A549 (cell line): ENCODE measurements at regions not wholly inside any gene's neighbourhood (a gene's known extent, or its start where the extent isn't known, plus 50 kb on each side); places are given as distances from the start of the nearest gene placed in this dataset.

Experiments used
- ATAC-seq, 2 experiments: fragments of 200-7000 bp in 1 of 2; fragments of >200 bp in 1 of 2; cut with Nextera tagmentation in 1 of 2; cut with Tn5 transposase in 1 of 2; 3 replicates each; pipeline versions ENCODE4 v1.8.0 to v1.9.1; 2018 to 2020; ENCODE audit warnings: mild to moderate bottlenecking in 1 of 2, moderate library complexity in 1 of 2
- CTCF ChIA-PET: fragments of 300-600 bp; sonication (Branson Sonifier 250); formaldehyde crosslinking; extraction: SDS; loops from one replicate; lab custom pipeline; 2021; ENCODE audit warnings: antibody characterized with exemption, inconsistent platforms; lab: Yijun Ruan, JAX
- POLR2A ChIA-PET: fragments of 350-600 bp; formaldehyde crosslinking; extraction: SDS; loops from one replicate; lab custom pipeline; 2021; ENCODE audit warnings: antibody characterized with exemption, inconsistent platforms; lab: Yijun Ruan, JAX
- DNase-seq, 2 experiments: peaks; one replicate each; pipeline versions ENCODE4 v3.0.0 to v3.0.0-alpha.2; 2011 to 2016; ENCODE audit warnings: low read depth in 1 of 2, low spot score in 1 of 2
- FAIRE-seq: peaks from 2 replicates; lab custom pipeline; 2011; peaks lifted over from hg19 to GRCh38; lab: Jason Lieb, UNC
- H3K27ac ChIP-seq, 2 experiments: fragments of >200 bp; sonication (Bioruptor Twin); formaldehyde crosslinking; 3 replicates each; pipeline ENCODE4 v1.5.1; 2016 to 2017
- H3K4me1 ChIP-seq: fragments of >200 bp; sonication (Bioruptor Twin); formaldehyde crosslinking; 3 replicates; pipeline ENCODE4 v1.6.1; 2016
- H3K4me2 ChIP-seq: fragments of >200 bp; sonication (Bioruptor Twin); formaldehyde crosslinking; 3 replicates; pipeline ENCODE4 v1.6.1; 2016
- H3K4me3 ChIP-seq: fragments of >200 bp; sonication (Bioruptor Twin); formaldehyde crosslinking; 3 replicates; pipeline ENCODE4 v1.5.1; 2016
- H3K9me3 ChIP-seq: fragments of >200 bp; sonication (Bioruptor Twin); formaldehyde crosslinking; 3 replicates; pipeline ENCODE4 v1.6.1; 2016
- CBX2 ChIP-seq: fragments of 200-600 bp; sonication (generic); IDR thresholded peaks from 2 replicates; pipeline ENCODE4 v1.6.1; 2016; ENCODE audit warnings: low read depth, mild to moderate bottlenecking, borderline replicate concordance
- CEBPB ChIP-seq, 2 experiments: fragments of >200 bp in 1 of 2; sonication (Bioruptor Twin) in 1 of 2; formaldehyde crosslinking in 1 of 2; IDR thresholded peaks; 2 replicates each; pipeline ENCODE4 v1.6.1; 2012 to 2016
- ELK1 ChIP-seq: fragments of 150-350 bp; IDR thresholded peaks from 2 replicates; pipeline ENCODE4 v1.6.1; 2014; ENCODE audit warnings: low read depth, mild to moderate bottlenecking, low read length
- ESRRA ChIP-seq: fragments of 150-350 bp; IDR thresholded peaks from 2 replicates; pipeline ENCODE4 v1.6.1; 2014; ENCODE audit warnings: mild to moderate bottlenecking, low read length, borderline replicate concordance
- FOSL2 ChIP-seq, 2 experiments: fragments of 450-650 bp in 1 of 2; fragments of >200 bp in 1 of 2; sonication (Bioruptor Twin) in 1 of 2; formaldehyde crosslinking; IDR thresholded peaks; 2 replicates each; pipeline versions ENCODE4 v1.5.0 to v1.6.1; 2016 to 2020; ENCODE audit warnings: mild to moderate bottlenecking in 1 of 2, moderate library complexity in 1 of 2
- FOXS1 ChIP-seq: fragments of 250-450 bp; sonication (Bioruptor Pico); IDR thresholded peaks from 2 replicates; pipeline ENCODE4 v1.5.0; 2020; ENCODE audit warnings: mild to moderate bottlenecking, moderate library complexity
- GATA3 ChIP-seq: IDR thresholded peaks from 2 replicates; pipeline ENCODE4 v1.6.1; 2012; ENCODE audit warnings: borderline replicate concordance
- HEYL ChIP-seq: fragments of 250-450 bp; sonication (Bioruptor Pico); IDR thresholded peaks from 2 replicates; pipeline ENCODE4 v1.8.0; 2021; ENCODE audit warnings: mild to moderate bottlenecking, moderate library complexity
- HOXB13 ChIP-seq: fragments of 250-450 bp; sonication (Bioruptor Pico); IDR thresholded peaks from 2 replicates; pipeline ENCODE4 v1.5.0; 2020; ENCODE audit warnings: low read depth, mild to moderate bottlenecking, moderate library complexity
- KDM5A ChIP-seq: fragments of 200-600 bp; sonication (generic); IDR thresholded peaks from 2 replicates; pipeline ENCODE4 v1.6.1; 2016; ENCODE audit warnings: antibody characterized with exemption, mild to moderate bottlenecking
- MAFK ChIP-seq: fragments of 450-650 bp; IDR thresholded peaks from 2 replicates; pipeline ENCODE4 v1.6.1; 2014; ENCODE audit not compliant: partially characterized antibody
- MAZ ChIP-seq: fragments of 150-350 bp; IDR thresholded peaks from 2 replicates; pipeline ENCODE4 v1.6.1; 2014; ENCODE audit warnings: antibody characterized with exemption, low read depth, low read length, borderline replicate concordance
- MYC ChIP-seq: IDR thresholded peaks from 2 replicates; pipeline ENCODE4 v1.6.1; 2012; ENCODE audit warnings: mild to moderate bottlenecking, inconsistent platforms, low read length, improper control_type of control experiment, borderline replicate concordance
- NPAS2 ChIP-seq: fragments of 250-450 bp; sonication (Bioruptor Pico); IDR thresholded peaks from 2 replicates; pipeline ENCODE4 v1.8.0; 2022; ENCODE audit warnings: mild to moderate bottlenecking, moderate library complexity, borderline replicate concordance
- NR3C1 ChIP-seq: fragments of >200 bp; sonication (Bioruptor Twin); formaldehyde crosslinking; IDR thresholded peaks from 3 replicates; pipeline ENCODE4 v1.6.1; 2017
- PBX3 ChIP-seq: IDR thresholded peaks from 2 replicates; pipeline ENCODE4 v1.6.1; 2012
- POLR2A ChIP-seq: IDR thresholded peaks from 2 replicates; pipeline ENCODE4 v1.6.1; 2012; ENCODE audit warnings: mild to moderate bottlenecking, low read length
- RAD21 ChIP-seq, 2 experiments: fragments of >200 bp in 1 of 2; sonication (Bioruptor Twin) in 1 of 2; formaldehyde crosslinking in 1 of 2; IDR thresholded peaks in 1 of 2; conservative IDR thresholded peaks in 1 of 2; 2 replicates in 1 of 2; 3 replicates in 1 of 2; pipeline ENCODE4 v1.6.1; 2012 to 2018; ENCODE audit warnings: inconsistent platforms in 1 of 2
- RARB ChIP-seq: fragments of 250-450 bp; sonication (Bioruptor Pico); IDR thresholded peaks from 2 replicates; pipeline ENCODE4 v1.8.0; 2021; ENCODE audit warnings: mild to moderate bottlenecking, moderate library complexity
- RCOR1 ChIP-seq: fragments of 150-350 bp; IDR thresholded peaks from 2 replicates; pipeline ENCODE4 v1.6.1; 2014; ENCODE audit warnings: antibody characterized with exemption, low read length, low read depth
- RFX5 ChIP-seq: fragments of 450-650 bp; IDR thresholded peaks from 2 replicates; pipeline ENCODE4 v1.7.1; 2014; ENCODE audit warnings: antibody characterized with exemption, mild to moderate bottlenecking, moderate library complexity
- RNF2 ChIP-seq: fragments of 200-600 bp; sonication (generic); IDR thresholded peaks from 2 replicates; pipeline ENCODE4 v1.6.1; 2016; ENCODE audit warnings: low read depth, mild to moderate bottlenecking, antibody characterized with exemption, moderate library complexity, borderline replicate concordance
- SREBF2 ChIP-seq: fragments of 450-650 bp; IDR thresholded peaks from 2 replicates; pipeline ENCODE4 v1.6.1; 2014; ENCODE audit warnings: mild to moderate bottlenecking, moderate library complexity
- ZC3H11A ChIP-seq: fragments of 450-650 bp; IDR thresholded peaks from 2 replicates; pipeline ENCODE4 v1.6.1; 2014; ENCODE audit warnings: antibody characterized with exemption, mild to moderate bottlenecking
- ZFP36 ChIP-seq: fragments of 450-650 bp; IDR thresholded peaks from 2 replicates; pipeline ENCODE4 v1.6.1; 2014; ENCODE audit warnings: borderline replicate concordance; ENCODE audit not compliant: partially characterized antibody
- ZSCAN20 ChIP-seq: fragments of 250-450 bp; sonication (Bioruptor Pico); IDR thresholded peaks from 2 replicates; pipeline ENCODE4 v1.8.0; 2022; ENCODE audit warnings: mild to moderate bottlenecking, moderate library complexity
- WGBS: methylation state at CpG from one replicate; pipeline ENCODE4 v1.1.6; 2017; ENCODE audit errors: missing lambda C conversion rate; 5-methylcytosine and 5-hydroxymethylcytosine counted together
- TF ChIP-seq, protein P1 (sequence below): fragments of 450-650 bp; IDR thresholded peaks from 2 replicates; pipeline ENCODE4 v1.6.1; 2014; ENCODE audit warnings: antibody characterized with exemption
- TF ChIP-seq, protein P2 (sequence below): fragments of 200-600 bp; sonication (generic); IDR thresholded peaks from 2 replicates; pipeline ENCODE4 v1.6.1; 2016; ENCODE audit warnings: antibody characterized with exemption, mild to moderate bottlenecking, moderate library complexity

DNA sequence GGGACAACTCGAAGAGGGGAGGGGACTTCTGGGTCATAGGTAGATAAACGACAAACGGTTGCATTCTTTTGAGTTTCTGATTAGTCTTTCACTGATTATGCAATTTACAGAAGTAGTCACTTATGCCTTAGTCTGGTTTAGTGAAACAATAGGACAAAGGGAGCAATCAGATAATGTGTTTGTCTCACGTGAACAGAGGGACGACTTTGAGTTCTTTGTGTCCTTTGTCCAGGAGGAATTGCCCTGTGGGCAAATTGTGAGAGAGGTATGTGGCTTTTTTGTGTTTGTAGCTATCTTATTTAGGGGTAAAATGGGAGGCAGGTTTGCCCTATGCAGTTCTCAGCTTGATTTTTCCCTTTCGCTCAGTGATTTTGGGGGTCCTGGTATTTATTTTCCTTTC, 362.9 kb upstream of the PCDH20 start (continued):
- no peak for TF ChIP-seq ZC3H11A

DNA sequence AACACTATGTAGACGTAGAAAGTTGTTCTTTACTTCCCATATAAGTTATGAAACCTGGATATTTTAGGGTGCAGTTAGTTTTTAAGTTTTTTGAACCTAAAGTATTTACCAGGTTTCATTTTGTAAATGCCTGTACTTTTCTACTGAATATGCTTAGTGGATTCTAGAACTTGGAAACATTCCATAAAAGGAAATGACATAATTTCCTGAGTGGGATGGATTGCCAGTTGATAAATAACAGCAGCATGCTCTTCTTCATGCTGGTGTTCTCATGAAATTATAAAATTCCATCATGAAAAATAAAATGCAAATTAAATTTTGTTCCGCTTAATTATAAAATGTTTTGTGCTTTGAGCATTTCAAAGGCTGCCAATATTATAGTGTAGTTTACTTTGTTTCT, 362.2 kb upstream of the PCDH20 start:
- Histone ChIP-seq H3K27ac (no peak overlapping the region), H3K4me2 (no peak overlapping the region), H3K4me1 (no peaks in the 10 kb centered on the region), H3K4me3 (no peak overlapping the region), H3K9me3 (no peaks in the 10 kb centered on the region)
- ChIA-PET POLR2A (no interaction called here), CTCF (no interaction called here)
- FAIRE-seq (no peak), DNase-seq (no peak), ATAC-seq (no peak)
- TF ChIP-seq FOXS1 (CRISPR knock-in tag) (no peak), SREBF2 (no peak), ZSCAN20 (no peak), RARB (CRISPR knock-in tag) (no peak)
- 52% methylated on average over 2 of the region's 2 CpGs for WGBS

GRCh38 chr13:61777271-61777670, 361.6 kb upstream of the PCDH20 start:
- POLR2A ChIA-PET, result no interaction called here
- DNase-seq (no peak), FAIRE-seq (no peak), ATAC-seq (no peak)
- no peak overlapping the region for H3K4me3 ChIP-seq
- no peak overlapping the region for H3K27ac ChIP-seq
- CTCF ChIA-PET, result no interaction called here
- H3K4me2 ChIP-seq, result no peak overlapping the region
- 14% methylated on average over 3 of the region's 3 CpGs for WGBS
- H3K9me3 ChIP-seq, result no peaks in the 10 kb centered on the region
- TF ChIP-seq ELK1, result no peak
- no peak for TF ChIP-seq NPAS2 (CRISPR knock-in tag)
- no peak for TF ChIP-seq ZC3H11A
- TF ChIP-seq RNF2, result no peak
- no peak for TF ChIP-seq FOXS1 (CRISPR knock-in tag)
- no peak for TF ChIP-seq CEBPB (IDR thresholded peaks at IDR 0.05)
- TF ChIP-seq RCOR1, result no peak
- TF ChIP-seq, protein P1, sequence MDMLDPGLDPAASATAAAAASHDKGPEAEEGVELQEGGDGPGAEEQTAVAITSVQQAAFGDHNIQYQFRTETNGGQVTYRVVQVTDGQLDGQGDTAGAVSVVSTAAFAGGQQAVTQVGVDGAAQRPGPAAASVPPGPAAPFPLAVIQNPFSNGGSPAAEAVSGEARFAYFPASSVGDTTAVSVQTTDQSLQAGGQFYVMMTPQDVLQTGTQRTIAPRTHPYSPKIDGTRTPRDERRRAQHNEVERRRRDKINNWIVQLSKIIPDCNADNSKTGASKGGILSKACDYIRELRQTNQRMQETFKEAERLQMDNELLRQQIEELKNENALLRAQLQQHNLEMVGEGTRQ, result no peak
- no peak for TF ChIP-seq RAD21 (conservative IDR thresholded peaks at IDR 0.05 in 1 of 2, IDR thresholded peaks at IDR 0.05 in 1 of 2)
- no peak for TF ChIP-seq ZFP36
- TF ChIP-seq RFX5, result no peak
- no peak for TF ChIP-seq POLR2A
- no peak for TF ChIP-seq GATA3
- TF ChIP-seq CBX2, result no peak
- TF ChIP-seq NR3C1, result no peak
- no peak for TF ChIP-seq FOSL2 (IDR thresholded peaks at IDR 0.05)
- TF ChIP-seq FOSL2 (CRISPR knock-in tag; IDR thresholded peaks at IDR 0.05), result no peak
- TF ChIP-seq MYC, result no peak
- TF ChIP-seq ZSCAN20, result no peak
- no peak for TF ChIP-seq MAFK
- no peaks in the 10 kb centered on the region for H3K4me1 ChIP-seq

DNA sequence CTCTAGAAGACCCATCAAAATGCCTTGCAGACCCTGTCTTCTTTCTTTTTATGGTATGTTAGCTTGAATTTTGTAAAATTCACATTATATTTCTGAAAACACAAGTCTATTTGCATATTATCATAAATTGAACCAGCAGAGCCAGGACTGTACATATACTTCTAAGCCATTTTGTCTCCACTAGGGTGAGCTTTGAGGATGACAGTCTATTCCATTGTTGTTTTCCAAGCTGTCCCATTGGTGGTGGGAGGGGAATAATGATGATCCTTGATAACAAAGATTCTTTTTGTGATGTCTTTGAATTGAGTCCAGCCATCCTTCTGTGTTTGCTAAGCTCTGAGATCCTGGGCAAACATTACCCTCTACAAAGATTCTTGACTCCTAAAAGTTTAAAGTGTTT, 359.3 kb upstream of the PCDH20 start:
- DNase-seq, result no peak
- no peak for FAIRE-seq
- POLR2A ChIA-PET, result no interaction called here
- Histone ChIP-seq H3K4me3 (no peak overlapping the region), H3K9me3 (no peaks in the 10 kb centered on the region), H3K27ac (no peak overlapping the region), H3K4me2 (no peak overlapping the region), H3K4me1 (no peaks in the 10 kb centered on the region)
- ATAC-seq, result no peak
- CTCF ChIA-PET, result no interaction called here
- TF ChIP-seq MAFK, result no peak
- TF ChIP-seq, protein P2, sequence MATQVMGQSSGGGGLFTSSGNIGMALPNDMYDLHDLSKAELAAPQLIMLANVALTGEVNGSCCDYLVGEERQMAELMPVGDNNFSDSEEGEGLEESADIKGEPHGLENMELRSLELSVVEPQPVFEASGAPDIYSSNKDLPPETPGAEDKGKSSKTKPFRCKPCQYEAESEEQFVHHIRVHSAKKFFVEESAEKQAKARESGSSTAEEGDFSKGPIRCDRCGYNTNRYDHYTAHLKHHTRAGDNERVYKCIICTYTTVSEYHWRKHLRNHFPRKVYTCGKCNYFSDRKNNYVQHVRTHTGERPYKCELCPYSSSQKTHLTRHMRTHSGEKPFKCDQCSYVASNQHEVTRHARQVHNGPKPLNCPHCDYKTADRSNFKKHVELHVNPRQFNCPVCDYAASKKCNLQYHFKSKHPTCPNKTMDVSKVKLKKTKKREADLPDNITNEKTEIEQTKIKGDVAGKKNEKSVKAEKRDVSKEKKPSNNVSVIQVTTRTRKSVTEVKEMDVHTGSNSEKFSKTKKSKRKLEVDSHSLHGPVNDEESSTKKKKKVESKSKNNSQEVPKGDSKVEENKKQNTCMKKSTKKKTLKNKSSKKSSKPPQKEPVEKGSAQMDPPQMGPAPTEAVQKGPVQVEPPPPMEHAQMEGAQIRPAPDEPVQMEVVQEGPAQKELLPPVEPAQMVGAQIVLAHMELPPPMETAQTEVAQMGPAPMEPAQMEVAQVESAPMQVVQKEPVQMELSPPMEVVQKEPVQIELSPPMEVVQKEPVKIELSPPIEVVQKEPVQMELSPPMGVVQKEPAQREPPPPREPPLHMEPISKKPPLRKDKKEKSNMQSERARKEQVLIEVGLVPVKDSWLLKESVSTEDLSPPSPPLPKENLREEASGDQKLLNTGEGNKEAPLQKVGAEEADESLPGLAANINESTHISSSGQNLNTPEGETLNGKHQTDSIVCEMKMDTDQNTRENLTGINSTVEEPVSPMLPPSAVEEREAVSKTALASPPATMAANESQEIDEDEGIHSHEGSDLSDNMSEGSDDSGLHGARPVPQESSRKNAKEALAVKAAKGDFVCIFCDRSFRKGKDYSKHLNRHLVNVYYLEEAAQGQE, result no peak
- TF ChIP-seq PBX3, result no peak
- no peak for TF ChIP-seq KDM5A
- TF ChIP-seq FOXS1 (CRISPR knock-in tag), result no peak
- TF ChIP-seq HEYL (CRISPR knock-in tag), result no peak
- no peak for TF ChIP-seq ESRRA
- no peak for TF ChIP-seq ZC3H11A
- no peak for TF ChIP-seq HOXB13 (CRISPR knock-in tag)
- TF ChIP-seq MAZ, result no peak
- no peak for TF ChIP-seq NPAS2 (CRISPR knock-in tag)
- no peak for TF ChIP-seq CBX2
- no peak for TF ChIP-seq MYC
